Sigmoid colon (tissue), 6 donors: ENCODE measurements at regions not wholly inside any gene's neighbourhood (a gene's known extent, or its start where the extent isn't known, plus 50 kb on each side); places are given as distances from the start of the nearest gene placed in this dataset.

Experiments used
- DNase-seq: peaks from one replicate; pipeline ENCODE4 v3.0.0-alpha.2; 2019
- H3K27ac ChIP-seq, 4 donors: fragments of 200-600 bp; sonication (generic); one replicate each; pipeline ENCODE4 v1.5.1; 2016 to 2019; ENCODE audit warnings: mild to moderate bottlenecking in 1 of 4
- H3K27me3 ChIP-seq, 3 donors: fragments of 200-600 bp; sonication (generic); one replicate each; pipeline ENCODE4 v1.5.1; 2019; ENCODE audit warnings: mild to moderate bottlenecking in 1 of 3
- H3K36me3 ChIP-seq, 4 donors: fragments of 200-600 bp; sonication (generic); one replicate each; pipeline ENCODE4 v1.5.1; 2016 to 2019
- H3K4me1 ChIP-seq, 4 donors: fragments of 200-600 bp; sonication (generic); one replicate each; pipeline ENCODE4 v1.5.1; 2017 to 2019
- H3K4me3 ChIP-seq, 4 donors: fragments of 200-600 bp; sonication (generic); one replicate each; pipeline ENCODE4 v1.5.1; 2017 to 2019; ENCODE audit warnings: mild to moderate bottlenecking in 2 of 4, moderate library complexity in 1 of 4
- H3K9me3 ChIP-seq, 4 donors: fragments of 200-600 bp in 3 of 4; sonication (generic) in 3 of 4; one replicate each; pipeline versions ENCODE4 v1.5.1 to v1.6.1; 2013 to 2019
- EP300 ChIP-seq, 4 donors: sonication (generic); formaldehyde crosslinking; IDR thresholded peaks; one replicate each; pipeline ENCODE4 v1.6.1; 2017; ENCODE audit warnings: antibody characterized with exemption in 4 of 4
- POLR2A ChIP-seq, 2 donors: fragments of 450-650 bp; IDR thresholded peaks; one replicate each; pipeline ENCODE4 v1.6.1; 2016; ENCODE audit warnings: antibody characterized with exemption in 2 of 2, mild to moderate bottlenecking in 2 of 2, moderate library complexity in 2 of 2
- POLR2AphosphoS5 ChIP-seq, 4 donors: sonication (generic); formaldehyde crosslinking; IDR thresholded peaks; one replicate each; pipeline ENCODE4 v1.6.1; 2017; ENCODE audit warnings: antibody characterized with exemption in 4 of 4
- WGBS, 2 donors: extraction: QIAGEN DNeasy Blood & Tissue Kit; methylation state at CpG; one replicate each; pipeline ENCODE4 v1.1.7; 2013; 5-methylcytosine and 5-hydroxymethylcytosine counted together
- intact Hi-C: fragments of 100-400 bp; cut with DNase I; formaldehyde crosslinking; loops from one replicate; pipeline ENCODE4 v1.15.1; 2023
- TF ChIP-seq, protein P1 (sequence below), 4 experiments: fragments of 450-650 bp in 3 of 4; fragments of 200-600 bp in 1 of 4; IDR thresholded peaks; one replicate each; pipeline ENCODE4 v1.5.1; 2016 to 2019; ENCODE audit warnings: antibody characterized with exemption in 4 of 4, mild to moderate bottlenecking in 3 of 4, moderate library complexity in 2 of 4
- donor health status: healthy with polysubstance abuse.
- donor health status: healthy.

DNA sequence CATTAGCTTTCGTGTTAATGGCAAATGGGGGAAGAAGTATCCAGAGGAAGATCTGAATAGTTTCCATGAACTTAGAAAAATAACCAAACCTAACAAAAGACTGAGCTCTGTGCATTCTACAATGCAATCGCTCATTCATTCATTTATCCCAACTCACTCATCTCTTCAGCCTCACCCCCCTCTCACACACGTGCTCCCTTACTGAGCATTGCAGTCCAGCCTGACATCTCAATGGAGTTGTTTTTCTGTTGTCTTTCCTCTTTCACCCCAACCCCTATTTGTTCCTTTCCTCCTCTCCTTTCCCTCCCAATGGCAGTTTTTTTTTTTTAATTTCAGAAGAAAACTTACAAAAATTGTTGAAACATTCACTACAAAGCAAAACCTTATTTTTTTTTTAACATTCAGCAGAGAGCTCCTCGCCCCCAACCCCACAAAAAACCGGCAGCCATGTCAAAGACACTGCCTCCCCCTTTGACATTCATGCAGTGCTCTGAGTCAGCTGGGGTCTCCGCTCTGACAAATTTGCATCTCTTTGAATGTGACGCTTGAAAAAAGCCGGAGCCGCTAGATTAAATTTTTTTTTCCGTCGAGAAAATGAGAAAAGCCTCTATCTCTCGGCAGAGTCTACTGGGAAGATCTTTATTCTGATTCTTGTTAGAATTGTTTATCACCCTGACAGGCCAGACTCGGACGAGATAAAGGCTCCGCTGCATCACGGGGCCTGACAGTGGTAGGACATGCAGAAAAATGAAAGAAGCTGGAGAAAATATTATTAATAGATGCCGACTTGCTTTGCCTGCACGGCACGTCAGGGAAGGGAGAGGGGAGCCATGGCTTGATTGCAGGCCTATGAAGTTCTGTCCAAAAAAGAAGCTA is 775.6 kb downstream of the VRK1 start:
- no peaks in the 10 kb centered on the region for H3K9me3 ChIP-seq
- no peak overlapping the region for H3K27ac ChIP-seq
- H3K4me3 ChIP-seq = no peak overlapping the region
- intact Hi-C loops = no loop called here
- no peaks in the 10 kb centered on the region for H3K4me1 ChIP-seq
- 73 to 78% methylated on average over 19 of the region's 19 CpGs for WGBS, 2 donors
- no peaks in the 10 kb centered on the region for H3K27me3 ChIP-seq
- no peak for DNase-seq
- no peaks in the 10 kb centered on the region for H3K36me3 ChIP-seq
- no peak for TF ChIP-seq EP300 (IDR thresholded peaks at IDR 0.05)
- TF ChIP-seq, protein P1, sequence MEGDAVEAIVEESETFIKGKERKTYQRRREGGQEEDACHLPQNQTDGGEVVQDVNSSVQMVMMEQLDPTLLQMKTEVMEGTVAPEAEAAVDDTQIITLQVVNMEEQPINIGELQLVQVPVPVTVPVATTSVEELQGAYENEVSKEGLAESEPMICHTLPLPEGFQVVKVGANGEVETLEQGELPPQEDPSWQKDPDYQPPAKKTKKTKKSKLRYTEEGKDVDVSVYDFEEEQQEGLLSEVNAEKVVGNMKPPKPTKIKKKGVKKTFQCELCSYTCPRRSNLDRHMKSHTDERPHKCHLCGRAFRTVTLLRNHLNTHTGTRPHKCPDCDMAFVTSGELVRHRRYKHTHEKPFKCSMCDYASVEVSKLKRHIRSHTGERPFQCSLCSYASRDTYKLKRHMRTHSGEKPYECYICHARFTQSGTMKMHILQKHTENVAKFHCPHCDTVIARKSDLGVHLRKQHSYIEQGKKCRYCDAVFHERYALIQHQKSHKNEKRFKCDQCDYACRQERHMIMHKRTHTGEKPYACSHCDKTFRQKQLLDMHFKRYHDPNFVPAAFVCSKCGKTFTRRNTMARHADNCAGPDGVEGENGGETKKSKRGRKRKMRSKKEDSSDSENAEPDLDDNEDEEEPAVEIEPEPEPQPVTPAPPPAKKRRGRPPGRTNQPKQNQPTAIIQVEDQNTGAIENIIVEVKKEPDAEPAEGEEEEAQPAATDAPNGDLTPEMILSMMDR (IDR thresholded peaks at IDR 0.05) = no peak
- TF ChIP-seq POLR2A (IDR thresholded peaks at IDR 0.05) = no peak
- no peak for TF ChIP-seq POLR2AphosphoS5 (IDR thresholded peaks at IDR 0.05)

DNA sequence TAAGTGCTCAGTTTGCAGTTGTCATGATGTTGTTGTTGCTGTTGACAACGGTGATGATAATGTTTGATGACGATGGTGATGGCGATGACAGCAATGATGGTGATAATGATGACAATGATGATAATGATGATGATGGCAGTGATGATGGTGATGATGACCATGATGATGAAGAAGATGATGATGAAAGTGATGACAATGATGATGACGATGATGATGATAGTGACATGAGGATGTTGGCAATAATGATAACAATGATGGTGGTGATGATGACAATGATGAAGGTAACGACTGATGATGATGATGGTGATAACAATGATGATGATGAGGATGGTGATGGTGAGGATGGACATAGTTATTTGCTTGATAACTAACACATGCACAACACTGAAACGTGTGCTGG is 778.5 kb downstream of the VRK1 start:
- intact Hi-C loops = no loop called here
- no peak for DNase-seq
- Histone ChIP-seq H3K4me1 (no peaks in the 10 kb centered on the region), H3K9me3 (no peaks in the 10 kb centered on the region), H3K4me3 (no peak overlapping the region), H3K36me3 (no peaks in the 10 kb centered on the region), H3K27ac (no peak overlapping the region), H3K27me3 (no peaks in the 10 kb centered on the region)
- TF ChIP-seq POLR2AphosphoS5 (IDR thresholded peaks at IDR 0.05) (no peak), EP300 (IDR thresholded peaks at IDR 0.05) (no peak), POLR2A (IDR thresholded peaks at IDR 0.05) (no peak)
- TF ChIP-seq, protein P1 (IDR thresholded peaks at IDR 0.05) = no peak
- 87 to 88% methylated on average over 6 of the region's 6 CpGs for WGBS, 2 donors

DNA sequence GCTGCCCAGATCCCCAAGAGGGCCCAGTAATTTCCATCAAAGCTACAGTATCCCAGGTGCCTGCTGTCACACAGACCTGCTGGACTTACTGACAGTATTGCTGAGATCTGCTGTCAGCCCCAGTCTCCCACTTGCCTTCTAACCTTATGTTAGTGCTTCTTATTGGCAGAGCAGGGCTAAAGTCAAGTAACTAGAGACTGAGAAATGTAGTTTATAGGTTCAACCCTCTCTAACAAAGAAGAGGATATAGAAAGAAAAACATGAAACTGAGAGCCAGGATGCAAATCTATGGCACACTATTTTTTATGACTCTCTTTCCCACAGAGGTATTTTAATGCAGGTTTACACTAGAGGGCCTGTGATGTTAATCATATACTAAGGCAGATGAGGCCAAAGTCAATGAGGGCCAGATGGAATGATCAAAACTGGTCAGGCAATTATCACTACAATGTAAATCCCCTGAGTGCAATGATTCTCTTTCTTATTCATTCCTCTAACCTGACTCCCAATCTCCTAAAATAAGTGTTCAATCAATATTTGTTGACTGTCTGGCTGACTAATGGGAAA is 781.9 kb downstream of the VRK1 start:
- Histone ChIP-seq H3K4me3 (no peak overlapping the region), H3K27ac (no peak overlapping the region), H3K36me3 (no peaks in the 10 kb centered on the region), H3K27me3 (no peaks in the 10 kb centered on the region), H3K4me1 (no peaks in the 10 kb centered on the region), H3K9me3 (no peaks in the 10 kb centered on the region)
- TF ChIP-seq, protein P1 (IDR thresholded peaks at IDR 0.05) = no peak
- TF ChIP-seq POLR2AphosphoS5 (IDR thresholded peaks at IDR 0.05) (no peak), POLR2A (IDR thresholded peaks at IDR 0.05) (no peak), EP300 (IDR thresholded peaks at IDR 0.05) (no peak)
- DNase-seq = no peak
- intact Hi-C loops = no loop called here

DNA sequence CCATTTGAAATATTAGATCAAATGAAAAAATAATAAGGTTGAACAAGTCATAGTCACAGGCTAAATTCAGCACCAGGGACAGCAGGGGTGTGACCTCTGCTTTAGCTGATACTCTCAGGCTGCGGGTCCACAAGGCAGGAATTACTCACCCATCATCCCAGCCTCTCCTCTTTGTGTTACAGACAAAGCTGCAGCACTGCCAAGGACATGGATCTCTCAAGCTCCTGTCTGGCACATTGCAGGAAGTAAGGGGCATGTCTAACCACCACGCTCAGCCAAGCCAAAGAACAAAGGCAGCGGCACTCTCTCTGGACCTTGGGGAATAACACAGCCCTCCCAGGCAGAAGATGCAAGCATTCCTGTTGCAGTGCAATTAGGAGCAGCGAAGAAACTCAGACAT is 783.8 kb downstream of the VRK1 start:
- H3K4me3 ChIP-seq = no peak overlapping the region
- no peaks in the 10 kb centered on the region for H3K4me1 ChIP-seq
- 66 to 72% methylated on average over 4 of the region's 4 CpGs for WGBS, 2 donors
- no peak for DNase-seq
- no peaks in the 10 kb centered on the region for H3K9me3 ChIP-seq
- TF ChIP-seq POLR2AphosphoS5 (IDR thresholded peaks at IDR 0.05) (no peak), EP300 (IDR thresholded peaks at IDR 0.05) (no peak), POLR2A (IDR thresholded peaks at IDR 0.05) (no peak)
- TF ChIP-seq, protein P1 (IDR thresholded peaks at IDR 0.05) = no peak
- H3K27me3 ChIP-seq = no peaks in the 10 kb centered on the region
- no peaks in the 10 kb centered on the region for H3K36me3 ChIP-seq
- intact Hi-C loops = no loop called here
- H3K27ac ChIP-seq = no peak overlapping the region
